Glomerular visceral epithelial cell (primary cell): ENCODE measurements at regions not wholly inside any gene's neighbourhood (a gene's known extent, or its start where the extent isn't known, plus 50 kb on each side); places are given as distances from the start of the nearest gene placed in this dataset.

Experiments
- DNase-seq: peaks from one replicate; pipeline ENCODE4 v3.0.0-alpha.2; 2016; ENCODE audit errors: extremely low spot score

DNA sequence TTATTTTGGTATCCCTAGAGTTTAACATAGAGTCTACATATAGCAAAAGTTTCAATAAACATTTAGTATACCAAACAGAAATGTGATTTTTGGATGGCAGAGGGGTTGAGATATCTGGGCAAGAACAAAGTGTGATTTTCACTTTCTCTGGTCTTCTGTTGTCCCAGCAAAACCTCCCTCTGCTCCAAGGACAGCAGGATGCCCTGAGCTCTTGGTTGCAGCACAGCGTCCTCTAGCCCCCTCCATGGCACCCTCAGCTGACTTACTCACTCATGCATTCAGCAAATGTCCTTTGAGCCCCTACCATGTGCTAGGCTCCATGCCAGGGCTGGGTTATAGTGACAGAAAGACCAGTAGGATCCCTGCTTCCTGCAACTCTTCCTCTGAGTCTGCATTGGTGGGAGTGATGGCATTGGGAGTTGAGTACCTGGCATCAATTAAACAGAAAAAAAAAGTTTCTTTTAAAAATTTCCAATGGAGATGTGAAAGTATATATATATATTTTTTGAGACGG, 104.8 kb upstream of the UBL3 start:
- DNase-seq: no peak

DNA sequence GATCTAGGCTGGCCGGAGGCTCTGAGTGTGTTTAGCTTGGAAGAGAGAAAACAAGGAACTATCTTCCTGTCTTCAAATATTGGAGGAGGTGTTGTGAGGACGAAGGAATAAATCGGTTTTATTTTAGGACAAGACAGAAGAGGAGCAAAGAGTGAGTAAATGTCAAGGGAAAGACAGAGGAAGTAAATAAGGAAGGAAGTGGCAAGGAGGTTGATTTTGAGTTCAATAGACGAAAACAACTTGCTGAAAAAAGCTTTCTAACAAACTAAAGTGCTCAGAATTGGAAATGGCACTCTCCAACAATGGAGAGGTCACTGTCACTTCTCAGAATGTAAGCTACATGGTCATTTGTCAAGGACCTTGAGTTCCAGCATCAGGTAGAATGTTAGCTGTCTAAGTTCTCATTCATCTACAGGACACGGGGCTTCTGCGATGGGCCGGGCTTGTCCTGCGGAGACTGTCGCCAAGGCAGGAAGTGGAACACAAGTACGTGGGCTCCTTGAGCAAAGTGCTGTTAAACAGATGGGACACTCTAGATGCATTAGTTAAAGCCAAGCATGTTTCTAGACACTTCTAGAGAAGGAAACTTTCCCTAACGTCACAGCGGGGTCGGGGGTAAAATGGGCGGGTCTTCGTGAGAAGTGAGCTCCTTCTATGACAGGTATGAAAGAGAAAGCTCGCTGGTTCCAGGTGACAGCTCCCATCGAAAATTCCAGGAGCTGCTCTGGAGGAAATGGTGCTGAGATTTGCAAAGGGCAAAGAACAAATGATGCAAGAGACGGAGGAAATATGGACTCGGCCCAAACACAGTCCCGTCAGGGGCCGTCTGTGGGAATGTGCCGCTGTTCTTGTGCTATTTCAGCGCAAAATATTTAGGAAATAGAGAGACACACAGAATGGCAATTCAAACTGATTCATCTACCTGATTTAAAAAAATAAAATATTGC, 103.9 kb upstream of the UBL3 start:
- DNase-seq: no peak

DNA sequence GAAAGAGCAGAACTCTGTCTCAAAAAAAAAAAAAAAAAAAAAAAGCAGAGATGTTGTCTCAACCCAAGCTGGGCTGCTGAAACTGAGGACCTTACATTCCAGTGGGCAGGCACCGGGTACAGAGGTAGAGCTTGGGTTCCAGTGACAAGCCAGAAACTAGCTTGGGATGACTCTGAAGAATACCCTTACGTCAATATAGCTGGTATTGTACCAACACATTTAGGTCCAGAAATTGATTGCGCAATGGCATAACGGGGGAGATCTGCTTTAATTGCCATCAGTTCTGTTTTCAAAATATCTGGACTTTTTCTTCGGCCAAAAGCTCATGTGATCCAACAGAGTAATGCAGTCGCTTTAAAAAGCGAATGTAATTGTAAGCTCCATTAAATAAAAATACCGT, 103.1 kb upstream of the UBL3 start:
- DNase-seq: no peak

DNA sequence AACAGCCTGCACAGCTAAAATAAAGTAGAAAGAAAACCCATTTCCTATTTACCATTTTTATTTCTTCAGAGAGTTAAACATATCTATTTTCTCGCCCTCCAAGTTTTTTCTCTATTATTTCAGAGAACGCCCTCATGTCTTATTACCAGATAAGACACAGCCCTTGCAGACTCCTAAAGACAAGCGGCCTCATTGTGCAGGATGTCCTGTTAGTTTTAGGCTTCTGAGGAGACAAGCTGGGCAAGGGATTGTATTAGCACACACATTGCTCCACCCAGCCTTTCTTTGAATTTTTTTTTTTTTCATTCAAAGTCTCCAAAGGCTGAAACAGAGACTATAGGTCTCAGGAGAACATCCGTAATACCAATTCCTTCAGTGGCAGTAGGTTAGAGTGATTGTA, 101.8 kb upstream of the UBL3 start:
- no peak for DNase-seq

DNA sequence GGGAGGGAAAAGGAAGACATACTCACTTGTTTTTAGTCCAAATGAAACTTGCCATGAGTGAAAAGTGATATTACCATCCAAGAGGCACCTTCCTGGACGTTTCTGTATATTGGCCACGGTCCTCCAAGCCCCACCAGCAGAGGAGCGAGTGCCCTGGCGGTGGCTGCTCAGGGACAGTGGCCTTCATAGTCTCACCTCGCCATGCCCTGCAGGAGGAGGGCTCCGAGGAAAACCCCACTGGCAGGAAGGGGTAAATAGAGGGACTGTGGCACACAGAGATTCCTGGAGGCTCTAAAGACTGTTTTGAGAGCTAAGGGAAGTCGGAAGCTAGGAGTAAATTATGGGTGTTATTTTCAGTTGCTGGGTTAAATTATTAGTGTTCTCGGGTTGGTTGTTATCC, 98.4 kb upstream of the UBL3 start:
- DNase-seq: no peak

DNA sequence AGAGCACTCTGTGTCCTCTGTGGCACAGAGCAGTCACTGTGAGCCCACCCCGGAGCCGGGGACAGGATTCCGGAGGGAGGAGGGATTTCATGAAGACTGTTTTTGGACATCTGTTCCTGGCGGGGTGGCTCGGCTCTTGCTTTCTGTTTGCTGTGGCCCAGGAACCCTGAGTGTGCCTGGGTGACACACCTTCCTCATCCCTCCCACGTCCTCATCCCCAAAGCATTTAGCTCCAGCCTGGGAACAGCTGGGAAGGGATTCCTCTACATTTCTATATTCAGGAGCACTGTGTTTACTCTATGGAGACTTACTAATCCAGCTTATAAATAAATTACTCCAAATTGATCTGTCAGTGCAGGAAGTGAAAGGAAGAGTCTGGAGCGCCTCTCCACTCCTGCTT, 97.8 kb upstream of the UBL3 start:
- DNase-seq: no peak

DNA sequence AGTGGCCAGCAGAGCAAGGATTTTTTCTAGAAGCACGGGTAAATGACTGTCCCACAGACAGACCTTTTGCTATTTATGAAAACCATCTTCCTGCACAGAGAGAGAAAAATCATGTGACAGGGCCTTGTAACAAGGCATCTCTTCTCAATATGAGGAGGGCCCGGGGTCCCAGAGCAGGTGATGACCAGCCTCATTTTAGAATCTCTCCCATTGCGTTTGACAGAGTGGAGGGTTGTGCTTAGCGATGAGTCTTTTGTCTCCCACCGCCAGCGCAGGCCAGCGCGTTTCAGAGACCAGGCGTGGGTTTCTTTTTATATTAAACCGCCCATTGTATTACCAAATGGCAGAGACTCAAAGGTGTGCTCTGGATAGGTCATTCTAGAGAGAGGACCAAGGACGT, 97.4 kb upstream of the UBL3 start:
- no peak for DNase-seq

DNA sequence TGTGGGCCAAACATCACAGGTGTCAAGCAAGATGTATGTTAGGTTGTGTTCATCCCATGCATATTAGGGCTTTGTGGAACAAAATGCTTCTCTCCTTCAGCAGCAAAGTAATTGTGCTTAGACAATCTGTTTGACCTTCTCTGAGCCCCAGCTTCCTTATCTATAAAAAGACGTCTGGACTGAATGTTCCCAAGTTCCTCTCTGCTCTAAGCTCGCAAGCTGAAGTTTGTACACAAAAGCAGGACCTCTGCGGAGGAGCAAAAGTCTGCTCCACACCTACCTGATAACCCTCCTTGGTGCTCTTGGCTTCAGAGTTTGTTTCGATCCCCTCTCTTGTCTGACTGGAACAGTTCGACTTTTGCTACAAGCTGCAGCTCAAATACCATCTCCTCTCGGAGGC, 95.7 kb upstream of the UBL3 start:
- DNase-seq: no peak

DNA sequence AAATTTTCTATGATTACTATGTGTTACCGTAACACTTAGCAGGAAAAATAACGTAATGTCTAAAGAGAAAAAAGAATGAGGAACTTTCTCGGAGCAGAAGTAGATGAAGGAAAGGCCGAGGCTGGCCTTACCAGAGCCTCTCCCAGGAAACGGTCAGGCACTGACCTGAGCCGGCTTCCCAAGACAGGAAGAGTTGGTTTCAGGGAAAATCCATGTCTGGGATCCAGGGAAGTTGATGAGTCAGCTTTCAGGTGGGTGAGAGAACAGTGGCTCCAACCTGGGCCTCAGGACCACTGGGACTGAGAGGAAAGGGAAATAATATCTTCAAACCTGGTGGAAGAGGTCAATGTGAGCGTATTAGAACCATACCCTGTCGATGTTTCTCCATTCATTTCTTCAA, 93.3 kb upstream of the UBL3 start:
- DNase-seq: no peak

DNA sequence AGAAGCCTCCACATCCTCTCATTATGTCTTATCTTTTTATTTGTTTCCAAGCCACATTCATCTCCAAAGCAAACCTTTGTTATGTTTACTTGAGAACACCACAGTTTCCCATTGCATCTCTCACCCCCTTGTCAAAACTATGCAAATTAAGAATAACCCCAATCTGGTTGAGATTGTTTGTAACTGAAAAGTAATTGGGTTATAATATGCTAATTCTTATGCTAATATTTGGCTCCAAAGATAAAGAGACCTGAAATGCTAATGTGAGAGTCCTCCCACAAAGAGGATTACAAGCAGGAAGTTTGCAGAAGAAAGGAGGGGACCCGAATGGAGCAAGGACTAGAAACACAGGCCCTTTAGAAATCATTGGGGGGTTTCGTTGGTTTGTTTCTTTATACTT, 92.9 kb upstream of the UBL3 start:
- no peak for DNase-seq

DNA sequence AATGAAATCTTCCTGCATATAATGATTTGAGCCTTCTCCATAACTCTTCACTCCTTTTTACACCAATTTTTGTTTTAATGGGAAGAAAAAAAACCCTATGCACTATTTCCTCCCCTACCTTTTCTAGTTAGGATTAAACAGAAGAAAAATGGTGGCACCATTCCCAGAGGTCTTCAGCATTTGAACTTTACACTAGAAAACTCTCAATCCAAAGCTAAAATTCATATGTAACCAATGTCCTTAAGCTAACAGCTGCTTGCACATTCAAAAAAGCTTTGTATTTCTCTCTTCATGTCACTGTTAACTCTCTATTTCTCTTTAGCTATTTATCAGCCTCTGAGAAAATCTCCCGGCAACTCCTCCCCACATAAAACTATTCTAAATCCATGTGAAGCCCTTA, 90.3 kb upstream of the UBL3 start:
- DNase-seq: no peak

DNA sequence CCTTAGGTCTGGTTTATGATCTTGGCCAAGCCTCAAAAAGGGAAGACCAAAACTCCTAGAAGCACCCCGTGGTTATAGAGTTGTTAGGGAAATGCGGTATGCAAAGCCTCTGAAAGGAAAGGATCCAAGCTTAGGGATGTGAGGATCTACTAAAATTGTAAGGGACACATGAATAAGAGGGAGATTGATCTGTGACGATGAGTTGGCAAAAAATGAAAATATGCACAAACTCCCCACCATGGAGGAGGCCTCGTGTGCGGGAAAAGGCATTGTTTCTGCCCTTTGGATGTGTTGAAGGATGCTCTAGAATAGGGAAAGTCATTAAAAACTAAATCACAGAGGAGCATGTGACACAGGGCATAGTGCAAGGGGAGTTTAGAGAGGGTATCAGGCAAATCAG, 88.7 kb upstream of the UBL3 start:
- DNase-seq: no peak

DNA sequence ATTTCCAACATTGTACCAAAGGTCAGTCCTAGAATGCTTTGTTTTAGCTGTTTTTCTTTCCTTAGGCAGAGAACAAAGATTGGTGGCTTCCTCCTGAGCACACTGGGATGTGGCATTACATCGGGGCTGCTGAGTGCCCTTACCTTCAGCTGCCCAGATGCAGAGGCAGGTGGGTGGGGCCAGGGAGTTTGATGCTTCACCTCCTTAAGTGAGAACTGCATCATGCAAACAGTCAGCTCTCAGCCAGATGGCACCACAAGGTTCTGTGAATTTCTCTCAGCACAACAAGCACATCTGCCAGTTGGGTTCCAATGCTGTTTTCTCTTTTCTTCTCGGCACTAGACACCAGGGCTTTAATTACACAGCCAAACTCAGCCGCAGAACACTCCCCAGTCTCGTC, 87.4 kb upstream of the UBL3 start:
- no peak for DNase-seq

DNA sequence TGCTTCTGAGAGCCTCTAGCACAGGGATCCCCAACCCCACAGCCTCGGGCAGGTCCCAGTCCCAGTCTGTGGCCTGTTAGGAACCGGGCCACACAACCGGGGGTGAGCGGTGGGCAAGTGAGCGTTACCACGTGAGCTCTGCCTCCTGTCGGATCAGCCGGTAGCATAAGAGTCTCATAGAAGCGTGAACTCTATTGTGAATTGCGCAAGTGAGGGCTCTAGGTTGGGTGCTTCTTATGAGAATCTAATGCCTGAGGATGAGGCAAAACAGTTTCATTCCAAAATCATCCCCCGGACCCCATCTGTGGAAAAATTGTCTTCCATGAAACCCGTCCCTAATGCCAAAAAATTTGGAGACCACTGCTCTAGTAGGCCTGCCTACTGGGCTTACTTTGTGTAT, 87.0 kb upstream of the UBL3 start:
- DNase-seq: no peak

DNA sequence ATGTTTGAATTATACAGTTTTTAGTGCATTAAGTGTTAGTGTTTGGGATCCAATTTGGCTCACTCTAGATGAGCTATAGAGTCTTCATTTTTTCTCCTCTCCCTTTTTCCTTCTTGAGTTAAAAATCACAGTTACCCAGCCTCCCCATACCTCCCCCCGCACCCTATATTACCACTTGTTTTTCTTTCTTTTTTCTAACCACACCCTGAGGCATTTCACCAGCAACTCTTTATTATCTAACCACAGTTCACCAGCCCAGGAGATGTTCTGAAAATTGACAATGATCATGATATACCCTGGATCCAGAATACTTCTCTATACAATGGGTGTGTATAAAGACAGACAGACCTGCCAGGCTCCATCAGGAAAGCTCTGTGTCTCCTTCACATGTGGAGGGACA, 86.5 kb upstream of the UBL3 start:
- DNase-seq: no peak

DNA sequence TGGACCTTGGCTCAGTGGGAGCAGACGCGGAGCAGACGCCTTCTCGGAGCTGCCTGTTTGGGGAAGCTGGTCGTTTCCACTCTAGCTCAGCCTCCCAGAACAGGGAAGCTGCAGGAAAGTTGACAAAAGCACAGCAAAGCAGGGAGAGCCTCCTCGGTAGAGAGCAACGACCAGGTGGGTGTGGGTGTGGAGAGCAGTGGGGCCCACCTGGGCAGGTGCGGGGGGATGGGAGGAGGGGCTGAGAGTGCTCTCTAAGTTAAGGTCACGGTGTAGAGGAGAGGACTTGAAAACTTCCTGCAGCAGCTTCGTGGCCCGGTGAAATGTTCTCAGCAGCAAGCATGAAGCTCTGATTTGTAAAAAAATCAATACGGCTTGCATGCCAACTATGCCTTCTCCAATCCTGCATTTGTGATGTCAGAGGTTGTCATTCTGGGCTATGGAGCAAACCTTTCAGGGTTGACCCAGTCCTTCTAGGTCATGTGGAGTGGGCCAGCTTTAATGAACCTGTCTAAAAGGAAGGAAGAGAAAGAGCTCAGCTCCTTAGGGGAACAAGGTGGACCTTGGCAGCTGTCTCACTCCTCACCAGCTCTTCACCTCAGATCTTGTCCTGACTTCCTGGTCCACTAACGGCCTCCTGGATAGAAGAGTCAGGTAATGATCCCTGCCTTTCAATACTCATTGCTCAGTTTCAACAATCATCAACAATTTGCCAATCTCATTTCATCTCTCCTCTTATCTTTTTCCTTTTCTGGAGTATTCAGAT, 85.8 kb upstream of the UBL3 start:
- no peak for DNase-seq

DNA sequence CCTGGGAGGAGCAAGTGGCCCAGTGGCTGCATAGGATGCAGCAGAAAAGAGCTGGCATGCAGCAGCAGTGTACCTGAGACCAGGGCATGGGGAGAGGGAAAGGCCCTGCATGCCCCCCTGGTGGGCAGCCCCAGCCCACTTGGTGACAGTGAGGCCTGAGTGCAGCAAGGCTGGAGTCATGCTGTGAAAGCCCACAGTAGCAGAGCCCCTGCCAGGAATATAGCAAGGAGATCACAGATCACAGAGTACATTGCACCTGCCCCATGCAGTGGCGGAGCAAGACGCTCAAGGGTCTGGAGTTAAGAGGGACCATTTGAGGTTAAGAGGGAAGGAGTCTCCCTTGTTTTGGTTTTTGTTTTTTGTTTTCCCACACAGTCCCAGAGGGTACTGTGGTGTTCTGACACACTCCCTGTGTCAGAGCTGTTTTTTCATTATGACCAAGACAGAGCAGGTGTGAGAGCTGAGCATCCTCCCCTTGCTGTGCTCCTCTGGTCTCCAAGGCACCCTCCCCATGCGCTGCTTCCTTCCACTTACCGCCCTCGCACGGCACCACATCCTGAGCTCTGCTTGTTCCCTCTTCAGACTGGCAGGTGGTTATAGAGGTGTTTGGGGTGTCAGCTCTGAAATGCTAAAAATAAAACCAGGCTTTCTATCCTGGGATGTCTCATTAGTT, 85.0 kb upstream of the UBL3 start:
- DNase-seq: no peak

DNA sequence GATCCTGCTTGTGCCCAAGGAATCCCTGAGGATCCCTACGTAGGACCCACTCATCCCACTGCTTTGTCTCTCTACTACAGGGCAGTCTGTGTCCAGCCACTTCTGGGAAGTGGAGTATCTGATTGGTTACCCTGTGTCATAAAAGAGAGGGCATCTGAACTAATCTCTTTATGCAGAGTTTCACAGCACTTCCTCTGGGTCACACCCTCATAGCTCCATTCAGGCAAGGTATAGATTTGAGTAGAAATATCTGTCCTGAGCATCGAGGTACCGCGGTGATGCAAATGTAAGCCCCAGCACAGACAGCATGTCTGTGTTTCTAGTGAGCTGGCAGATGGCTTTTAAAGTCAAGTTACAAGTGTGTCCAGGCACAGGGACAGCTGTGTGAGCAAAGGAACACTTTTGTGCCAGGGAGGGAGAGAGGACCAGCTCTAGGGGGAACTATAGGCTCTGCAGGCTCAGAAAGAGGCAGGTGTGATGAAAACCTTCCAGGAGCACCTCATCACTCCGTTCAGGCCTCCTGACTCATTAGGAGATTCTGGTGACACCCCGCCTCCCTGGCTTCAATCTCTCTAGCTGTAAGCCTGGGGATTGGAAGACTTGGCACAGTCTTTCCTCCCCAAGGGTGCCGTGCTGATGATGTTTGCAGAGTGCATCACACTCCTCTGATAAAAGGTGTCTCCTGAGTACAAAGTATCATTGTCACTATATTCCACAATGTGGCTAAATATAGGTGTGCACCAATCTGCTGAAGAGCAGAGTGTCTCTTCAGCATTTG, 84.3 kb upstream of the UBL3 start:
- DNase-seq: no peak

DNA sequence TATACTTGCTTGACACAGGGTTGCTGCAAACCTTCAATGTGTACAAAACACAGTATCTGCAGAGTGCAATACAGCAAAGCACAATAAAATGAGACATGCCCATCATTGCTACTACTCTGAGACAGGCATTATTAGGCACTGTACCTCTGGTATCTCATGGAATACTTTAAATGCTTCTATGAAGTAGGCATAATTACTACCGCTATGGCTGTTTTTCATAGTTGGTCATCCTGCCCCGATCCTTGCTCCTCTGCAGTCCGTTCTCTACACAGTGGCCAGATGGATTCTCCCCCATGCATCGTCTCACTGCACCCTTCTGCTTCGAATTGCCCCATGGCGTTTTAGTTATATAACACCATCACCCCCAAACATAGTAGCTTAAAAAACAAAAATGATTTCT, 83.0 kb upstream of the UBL3 start:
- DNase-seq: no peak

DNA sequence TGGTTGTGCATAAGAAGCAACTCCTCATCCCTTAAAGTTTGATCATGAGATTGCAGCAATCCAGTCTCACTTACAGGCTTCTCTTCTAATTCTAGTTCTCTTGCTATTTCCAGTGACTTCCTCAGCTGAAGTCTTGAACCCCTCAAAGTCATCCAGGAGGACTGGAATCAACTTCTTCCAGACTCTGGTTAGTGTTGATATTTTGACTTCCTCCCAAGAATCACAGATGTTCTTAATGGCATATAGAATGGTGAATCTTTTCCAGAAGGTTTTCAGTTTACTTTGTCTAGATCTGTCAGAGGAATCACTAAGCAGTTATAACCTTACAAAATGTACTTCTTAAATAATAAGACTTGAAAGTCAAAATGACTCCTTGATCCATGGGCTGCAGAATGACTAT, 81.3 kb upstream of the UBL3 start:
- DNase-seq: no peak

DNA sequence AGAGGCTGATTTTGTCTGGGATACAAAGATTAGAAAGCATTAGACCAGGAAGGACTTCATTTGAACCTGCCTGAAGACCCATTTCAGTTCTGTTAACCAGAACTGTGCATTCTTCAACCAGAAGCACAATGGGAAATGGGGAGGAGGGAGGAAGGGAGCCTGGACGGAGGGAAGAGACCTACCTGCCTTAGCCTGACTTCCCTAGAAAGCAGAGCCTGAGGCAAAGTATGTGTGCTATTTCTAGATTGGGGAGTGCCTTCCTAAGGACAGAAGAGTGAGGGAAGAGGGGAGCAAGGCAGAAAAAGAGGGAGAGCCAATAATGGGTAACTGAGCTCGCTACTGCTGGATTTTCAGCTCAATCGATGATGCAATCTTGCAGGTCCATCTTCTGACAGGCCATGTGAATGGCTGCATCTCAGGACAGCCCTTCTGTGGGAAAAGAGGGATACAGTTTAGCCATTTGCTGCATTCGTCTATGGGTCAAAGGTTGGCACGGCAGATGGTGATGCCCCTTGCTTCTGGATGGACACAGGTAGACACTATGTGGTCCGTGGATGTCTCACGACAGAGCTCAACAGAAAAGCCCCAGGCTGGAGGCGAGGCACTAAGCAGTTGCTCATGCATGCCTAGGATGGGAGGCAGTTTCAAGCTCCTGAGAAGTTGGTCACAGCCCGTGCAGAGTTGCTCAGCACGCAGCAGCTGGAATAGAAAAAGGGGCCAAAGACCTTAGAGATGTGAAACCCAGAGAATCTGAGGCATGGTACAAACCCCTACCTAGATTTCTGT, 78.8 kb upstream of the UBL3 start:
- no peak for DNase-seq
